Posterior vena cava (tissue), 2 donors: ENCODE measurements at regions not wholly inside any gene's neighbourhood (a gene's known extent, or its start where the extent isn't known, plus 50 kb on each side); places are given as distances from the start of the nearest gene placed in this dataset.
"Not testable (repeated sequence)": the region's sequence is repeated elsewhere in the genome, so short reads cannot be mapped to it uniquely, and the experiment has no call there.

Experiments
- DNase-seq: peaks from one replicate; pipeline ENCODE4 v3.0.0-alpha.2; 2020; ENCODE audit warnings: low spot score
- intact Hi-C, 2 donors: fragments of 100-400 bp; cut with DNase I; formaldehyde crosslinking; loops; one replicate each; pipeline versions ENCODE4 v1.14.1 to v1.14.2; 2022 to 2023
- donor health status: DM: yes; HTN: yes; CAD: no.
- donor health status: DM: yes; HTN: yes; CAD: no.

- intact Hi-C loops, result no loop called here
- DNase-seq, result no peak
Measured at GRCh38 chr3:28575746-28576613, 227.4 kb upstream of the AZI2 start.

- intact Hi-C loops, result no loop called here
Measured at GRCh38 chr3:28576614-28577200, 228.1 kb upstream of the AZI2 start.

GRCh38 chr3:28577941-28578500 is 229.4 kb upstream of the AZI2 start:
- intact Hi-C loops, result no loop called here

More at GRCh38 chr3:28576614-28577200, 228.1 kb upstream of the AZI2 start:
- no peak for DNase-seq

GRCh38 chr3:28586325-28586724 is 237.7 kb upstream of the AZI2 start:
- no peak for DNase-seq
- intact Hi-C loops, result no loop called here

More at GRCh38 chr3:28577941-28578500, 229.4 kb upstream of the AZI2 start:
- DNase-seq, result no peak

GRCh38 chr3:28587723-28588122 is 239.1 kb upstream of the AZI2 start:
- DNase-seq, result no peak
- intact Hi-C loops, result no loop called here

- DNase-seq, result no peak
- intact Hi-C loops, result no loop called here
Measured at GRCh38 chr3:28590216-28590615, 241.6 kb upstream of the AZI2 start.

GRCh38 chr3:28590860-28591259 is 242.2 kb upstream of the AZI2 start:
- no peak for DNase-seq
- intact Hi-C loops, result no loop called here

GRCh38 chr3:28595372-28595771 is 246.7 kb upstream of the AZI2 start:
- intact Hi-C loops, result no loop called here
- no peak for DNase-seq

- no peak for DNase-seq
- intact Hi-C loops, result no loop called here
Measured at GRCh38 chr3:28597452-28597851, 248.8 kb upstream of the AZI2 start.

- intact Hi-C loops, result no loop called here
- no peak for DNase-seq
Measured at GRCh38 chr3:28598165-28598564, 249.5 kb upstream of the AZI2 start.

GRCh38 chr3:28601291-28601690 is 252.7 kb upstream of the AZI2 start:
- no peak for DNase-seq
- intact Hi-C loops, result no loop called here

GRCh38 chr3:28606283-28606682 is 257.7 kb upstream of the AZI2 start:
- intact Hi-C loops, result no loop called here
- DNase-seq, result no peak

- intact Hi-C loops, result no loop called here
- no peak for DNase-seq
Measured at GRCh38 chr3:28612232-28612631, 263.6 kb upstream of the AZI2 start.

- intact Hi-C loops, result no loop called here
- DNase-seq, result no peak
Measured at GRCh38 chr3:28613511-28614106, 265.0 kb upstream of the AZI2 start.

- intact Hi-C loops, result no loop called here
- DNase-seq, result no peak
Measured at GRCh38 chr3:28615071-28615470, 266.4 kb upstream of the AZI2 start.

GRCh38 chr3:28615971-28616370 is 267.3 kb upstream of the AZI2 start:
- DNase-seq, result no peak
- intact Hi-C loops, result no loop called here

GRCh38 chr3:28617821-28618220 is 269.2 kb upstream of the AZI2 start:
- intact Hi-C loops, result no loop called here
- DNase-seq, result no peak

- intact Hi-C loops, result no loop called here
- DNase-seq, result no peak
Measured at GRCh38 chr3:28623106-28623505, 274.5 kb upstream of the AZI2 start.

GRCh38 chr3:28624084-28624483 is 275.5 kb upstream of the AZI2 start:
- DNase-seq, result no peak
- intact Hi-C loops, result no loop called here

- DNase-seq, intact Hi-C loops: not testable (repeated sequence)
Measured at GRCh38 chr3:28627843-28628242, 279.2 kb upstream of the AZI2 start.
